Brain microvascular endothelial cell (primary cell): ENCODE measurements at regions not wholly inside any gene's neighbourhood (a gene's known extent, or its start where the extent isn't known, plus 50 kb on each side); places are given as distances from the start of the nearest gene placed in this dataset.

Source experiments
- DNase-seq: peaks from one replicate; pipeline ENCODE4 v3.0.0-alpha.2; 2020
- H3K27ac ChIP-seq: fragments of 250-450 bp; sonication (Bioruptor Pico); 2 replicates; pipeline ENCODE4 v1.5.1; 2020; ENCODE audit warnings: mild to moderate bottlenecking, moderate library complexity
- H3K27me3 ChIP-seq: fragments of 250-450 bp; sonication (Bioruptor Pico); replicated peaks from 2 replicates; pipeline ENCODE4 v1.5.1; 2020; ENCODE audit warnings: mild to moderate bottlenecking
- H3K36me3 ChIP-seq: fragments of 250-450 bp; sonication (Bioruptor Pico); replicated peaks from 2 replicates; pipeline ENCODE4 v1.5.1; 2020; ENCODE audit warnings: mild to moderate bottlenecking
- H3K4me3 ChIP-seq: 2 replicates; pipeline ENCODE4 v1.5.1; 2011; ENCODE audit warnings: low read depth, mild to moderate bottlenecking, control low read depth, low read length, moderate library complexity
- CTCF ChIP-seq: IDR thresholded peaks from 2 replicates; pipeline ENCODE4 v1.5.1; 2011; ENCODE audit warnings: low read depth, mild to moderate bottlenecking, moderate library complexity, low read length, control low read depth, inconsistent platforms; ENCODE audit errors: missing control alignments
- in situ Hi-C: cut with HindIII; loops from 2 replicates; pipeline ENCODE4 v1.10.0; 2017; ENCODE audit warnings: low sequenced_read_pairs, low pct_ligation_motif_present

- no peak for DNase-seq
- Histone ChIP-seq H3K27me3 (no peaks in the 10 kb centered on the region), H3K36me3 (no peaks in the 10 kb centered on the region), H3K4me3 (no peak overlapping the region), H3K27ac (no peak overlapping the region)
- TF ChIP-seq CTCF, result no peak
- in situ Hi-C loops, result no loop called here
Measured at GRCh38 chr5:39598661-39599248, 174.0 kb upstream of the DAB2 start.

GRCh38 chr5:39588179-39588578 lies 163.4 kb upstream of the DAB2 start:
- Histone ChIP-seq H3K27me3 (no peaks in the 10 kb centered on the region), H3K4me3 (no peak overlapping the region), H3K36me3 (no peaks in the 10 kb centered on the region), H3K27ac (no peak overlapping the region)
- no peak for DNase-seq
- in situ Hi-C loops, result no loop called here
- TF ChIP-seq CTCF, result no peak

GRCh38 chr5:39587675-39588074 lies 162.9 kb upstream of the DAB2 start:
- in situ Hi-C loops, result no loop called here
- no peak for DNase-seq
- no peak overlapping the region for H3K27ac ChIP-seq
- H3K4me3 ChIP-seq, result no peak overlapping the region
- no peak for TF ChIP-seq CTCF
- no peaks in the 10 kb centered on the region for H3K36me3 ChIP-seq
- H3K27me3 ChIP-seq, result no peaks in the 10 kb centered on the region

GRCh38 chr5:39586185-39586584 lies 161.4 kb upstream of the DAB2 start:
- TF ChIP-seq CTCF, result no peak
- in situ Hi-C loops, result no loop called here
- DNase-seq, result no peak
- no peaks in the 10 kb centered on the region for H3K36me3 ChIP-seq
- no peak overlapping the region for H3K27ac ChIP-seq
- H3K4me3 ChIP-seq, result no peak overlapping the region
- H3K27me3 ChIP-seq, result no peaks in the 10 kb centered on the region

GRCh38 chr5:39584927-39585326 lies 160.1 kb upstream of the DAB2 start:
- in situ Hi-C loops, result no loop called here
- DNase-seq, result peak; percentile 49
- no peak overlapping the region for H3K4me3 ChIP-seq
- H3K27ac ChIP-seq, result no peak overlapping the region
- H3K36me3 ChIP-seq, result no peaks in the 10 kb centered on the region
- H3K27me3 ChIP-seq, result no peaks in the 10 kb centered on the region
- TF ChIP-seq CTCF, result no peak

- H3K36me3 ChIP-seq, result no peaks in the 10 kb centered on the region
- in situ Hi-C loops, result no loop called here
- H3K27me3 ChIP-seq, result no peaks in the 10 kb centered on the region
- no peak for TF ChIP-seq CTCF
- no peak overlapping the region for H3K4me3 ChIP-seq
- DNase-seq, result peak; percentile 10
- H3K27ac ChIP-seq, result no peak overlapping the region
Measured at GRCh38 chr5:39580702-39581453, 156.1 kb upstream of the DAB2 start.
